AG04449 (cell line): ENCODE measurements at regions not wholly inside any gene's neighbourhood (a gene's known extent, or its start where the extent isn't known, plus 50 kb on each side); places are given as distances from the start of the nearest gene placed in this dataset.

ENCODE experiments used
- CTCF ChIA-PET: fragments of 350-600 bp; formaldehyde crosslinking; extraction: SDS; loops from one replicate; lab custom pipeline; 2021; ENCODE audit warnings: antibody characterized with exemption; lab: Yijun Ruan, JAX
- POLR2A ChIA-PET: fragments of 400-600, 350-600 bp; formaldehyde crosslinking; extraction: SDS; loops from one replicate; lab custom pipeline; 2020; ENCODE audit warnings: antibody characterized with exemption, inconsistent platforms; lab: Yijun Ruan, JAX
- DNase-seq: peaks from one replicate; pipeline ENCODE4 v3.0.0-alpha.2; 2010; ENCODE audit warnings: low read depth, low spot score
- H3K4me3 ChIP-seq: 2 replicates; pipeline ENCODE4 v1.5.1; 2011; ENCODE audit warnings: low read depth, mild to moderate bottlenecking, control low read depth, low read length
- CTCF ChIP-seq: IDR thresholded peaks from one replicate; pipeline ENCODE4 v1.5.1; 2011; ENCODE audit warnings: mild to moderate bottlenecking, moderate library complexity, low read length, control low read depth, inconsistent platforms; ENCODE audit not compliant: insufficient read depth; ENCODE audit errors: missing control alignments

- TF ChIP-seq CTCF: no peak
- ChIA-PET CTCF (no interaction called here), POLR2A (no interaction called here)
- DNase-seq: no peak
- H3K4me3 ChIP-seq: no peak overlapping the region
Measured at GRCh38 chr17:14437176-14437575, 136.3 kb downstream of the HS3ST3B1 start.

- no peak overlapping the region for H3K4me3 ChIP-seq
- POLR2A ChIA-PET: no interaction called here
- DNase-seq: no peak
- no peak for TF ChIP-seq CTCF
- CTCF ChIA-PET: no interaction called here
Measured at GRCh38 chr17:14436266-14436665, 135.4 kb downstream of the HS3ST3B1 start.

- CTCF ChIA-PET: no interaction called here
- no peak overlapping the region for H3K4me3 ChIP-seq
- POLR2A ChIA-PET: no interaction called here
- TF ChIP-seq CTCF: no peak
- no peak for DNase-seq
Measured at GRCh38 chr17:14434506-14434905, 133.6 kb downstream of the HS3ST3B1 start.

GRCh38 chr17:14432079-14432478, 131.2 kb downstream of the HS3ST3B1 start:
- no peak for DNase-seq
- no peak for TF ChIP-seq CTCF
- no peak overlapping the region for H3K4me3 ChIP-seq
- ChIA-PET POLR2A (no interaction called here), CTCF (no interaction called here)

GRCh38 chr17:14429084-14429483, 128.2 kb downstream of the HS3ST3B1 start:
- CTCF ChIA-PET: no interaction called here
- no peak for DNase-seq

GRCh38 chr17:14428648-14429029, 127.8 kb downstream of the HS3ST3B1 start:
- no peak overlapping the region for H3K4me3 ChIP-seq
- no peak for DNase-seq
- CTCF ChIA-PET: no interaction called here
- no peak for TF ChIP-seq CTCF
- POLR2A ChIA-PET: no interaction called here

More at GRCh38 chr17:14429084-14429483, 128.2 kb downstream of the HS3ST3B1 start:
- POLR2A ChIA-PET: no interaction called here
- no peak for TF ChIP-seq CTCF
- H3K4me3 ChIP-seq: no peak overlapping the region
